Naive thymus-derived CD4-positive, alpha-beta T cell (primary cell): ENCODE measurements at regions not wholly inside any gene's neighbourhood (a gene's known extent, or its start where the extent isn't known, plus 50 kb on each side); places are given as distances from the start of the nearest gene placed in this dataset.

ENCODE experiments used
- ATAC-seq: fragments of 150-1000 bp; cut with Tn5 transposase; 2 replicates; pipeline ENCODE4 v1.10.0; 2021; ENCODE audit warnings: mild to moderate bottlenecking, moderate library complexity
- CTCF ChIA-PET: fragments of 350-600 bp; sonication (Branson Sonifier 250); formaldehyde crosslinking; loops from one replicate; lab custom pipeline; 2021; ENCODE audit warnings: antibody characterized with exemption; lab: Charles Lee
- POLR2A ChIA-PET: fragments of 350-600 bp; sonication (Branson Sonifier 250); formaldehyde crosslinking; loops from one replicate; lab custom pipeline; 2021; ENCODE audit warnings: antibody characterized with exemption, inconsistent platforms; lab: Charles Lee
- DNase-seq, 9 donors: peaks; one replicate each; pipeline versions ENCODE4 v3.0.0 to v3.0.0-alpha.2; 2020 to 2022; ENCODE audit warnings: mixed read lengths in 1 of 9
- H3K27ac ChIP-seq: one replicate; pipeline ENCODE4 v1.7.0; 2013; ENCODE audit warnings: mild to moderate bottlenecking, low read depth, low read length, moderate library complexity
- H3K27me3 ChIP-seq, 2 donors: one replicate each; pipeline ENCODE4 v1.7.0; 2013; ENCODE audit warnings: low read length in 2 of 2, mild to moderate bottlenecking in 2 of 2, moderate library complexity in 2 of 2; ENCODE audit not compliant: control insufficient read depth in 2 of 2, insufficient read depth in 2 of 2
- H3K36me3 ChIP-seq, 3 experiments: 1 replicate in 2 of 3; 2 replicates in 1 of 3; pipeline ENCODE4 v1.7.0; 2013; ENCODE audit warnings: low read length in 3 of 3, mild to moderate bottlenecking in 3 of 3, moderate library complexity in 1 of 3; ENCODE audit not compliant: insufficient read depth in 3 of 3, control insufficient read depth in 2 of 3
- H3K4me1 ChIP-seq, 2 donors: one replicate each; pipeline ENCODE4 v1.7.0; 2013; ENCODE audit warnings: low read length in 2 of 2, mild to moderate bottlenecking in 2 of 2, moderate library complexity in 1 of 2; ENCODE audit not compliant: control insufficient read depth in 2 of 2, insufficient read depth in 2 of 2
- H3K4me3 ChIP-seq: 2 replicates; pipeline ENCODE4 v1.7.0; 2013; ENCODE audit warnings: mild to moderate bottlenecking, low read length
- H3K9me3 ChIP-seq, 3 experiments: 1 replicate in 2 of 3; 2 replicates in 1 of 3; pipeline ENCODE4 v1.7.0; 2013; ENCODE audit warnings: low read length in 3 of 3; ENCODE audit not compliant: control insufficient read depth in 2 of 3
- H3K27ac Mint-ChIP-seq, 9 donors: one replicate each; pipeline ENCODE4 v1.8.0; 2020 to 2022; ENCODE audit warnings: mixed read lengths in 9 of 9, mild to moderate bottlenecking in 8 of 9, moderate library complexity in 5 of 9, inconsistent platforms in 2 of 9
- H3K27me3 Mint-ChIP-seq, 5 donors: one replicate each; pipeline ENCODE4 v1.8.0; 2021 to 2022; ENCODE audit warnings: mixed read lengths in 5 of 5, mild to moderate bottlenecking in 1 of 5
- H3K36me3 Mint-ChIP-seq, 5 donors: one replicate each; pipeline ENCODE4 v1.8.0; 2020 to 2022; ENCODE audit warnings: mixed read lengths in 5 of 5, mild to moderate bottlenecking in 3 of 5, inconsistent platforms in 1 of 5
- H3K4me1 Mint-ChIP-seq, 7 donors: one replicate each; pipeline ENCODE4 v1.8.0; 2020 to 2022; ENCODE audit warnings: mixed read lengths in 7 of 7, mild to moderate bottlenecking in 3 of 7, inconsistent platforms in 1 of 7
- H3K4me3 Mint-ChIP-seq, 10 donors: one replicate each; pipeline ENCODE4 v1.8.0; 2020 to 2022; ENCODE audit warnings: mild to moderate bottlenecking in 10 of 10, mixed read lengths in 10 of 10, moderate library complexity in 6 of 10, inconsistent platforms in 2 of 10
- H3K9me3 Mint-ChIP-seq, 11 donors: one replicate each; pipeline ENCODE4 v1.8.0; 2020 to 2022; ENCODE audit warnings: mixed read lengths in 11 of 11, mild to moderate bottlenecking in 4 of 11, inconsistent platforms in 1 of 11, moderate library complexity in 1 of 11
- intact Hi-C, 2 donors: fragments of 100-400 bp; cut with micrococcal nuclease; formaldehyde crosslinking; loops; one replicate each; pipeline ENCODE4 v1.15.1; 2023

DNA sequence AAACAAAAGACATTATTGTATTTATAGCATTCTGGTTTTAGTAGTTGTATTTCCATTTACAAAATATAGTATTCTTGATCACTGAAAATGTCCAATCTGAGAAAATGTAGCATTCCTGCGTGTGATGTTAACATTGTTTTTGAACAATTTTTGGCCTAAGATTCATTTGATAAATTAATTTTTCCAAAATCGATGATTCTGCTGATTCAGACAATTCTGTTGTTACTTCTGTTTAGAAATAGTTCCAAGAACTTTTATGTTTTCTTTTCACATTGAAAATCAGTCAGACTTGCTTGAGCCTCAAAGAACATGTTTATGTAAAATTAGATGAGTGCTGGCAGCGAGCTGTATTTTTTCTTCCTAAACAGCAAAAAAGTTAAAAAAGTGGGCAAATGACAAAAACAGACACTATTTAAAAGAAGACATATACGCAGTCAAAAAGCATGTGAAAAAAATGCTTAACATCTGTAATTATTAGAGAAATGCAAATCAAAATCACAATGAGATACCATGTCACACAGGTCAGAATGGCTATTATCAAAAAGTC is 804.5 kb upstream of the MIR17HG start:
- POLR2A ChIA-PET = no interaction called here
- H3K36me3 Mint-ChIP-seq = peaks cover 0 to 4% (median 0%) of the 10 kb centered on the region in 5 donors
- no peaks in the 10 kb centered on the region for H3K27me3 Mint-ChIP-seq
- intact Hi-C loops = no loop called here
- Histone ChIP-seq H3K9me3 (no peaks in the 10 kb centered on the region), H3K27ac (no peak overlapping the region), H3K4me3 (no peak overlapping the region), H3K4me1 (no peaks in the 10 kb centered on the region), H3K27me3 (no peaks in the 10 kb centered on the region), H3K36me3 (no peaks in the 10 kb centered on the region)
- no peak overlapping the region for H3K27ac Mint-ChIP-seq
- H3K9me3 Mint-ChIP-seq = peaks cover 3 to 39% (median 19%) of the 10 kb centered on the region in 11 donors
- H3K4me1 Mint-ChIP-seq = no peaks in the 10 kb centered on the region
- ATAC-seq = no peak
- DNase-seq = no peak
- no peak overlapping the region for H3K4me3 Mint-ChIP-seq
- CTCF ChIA-PET = no interaction called here

DNA sequence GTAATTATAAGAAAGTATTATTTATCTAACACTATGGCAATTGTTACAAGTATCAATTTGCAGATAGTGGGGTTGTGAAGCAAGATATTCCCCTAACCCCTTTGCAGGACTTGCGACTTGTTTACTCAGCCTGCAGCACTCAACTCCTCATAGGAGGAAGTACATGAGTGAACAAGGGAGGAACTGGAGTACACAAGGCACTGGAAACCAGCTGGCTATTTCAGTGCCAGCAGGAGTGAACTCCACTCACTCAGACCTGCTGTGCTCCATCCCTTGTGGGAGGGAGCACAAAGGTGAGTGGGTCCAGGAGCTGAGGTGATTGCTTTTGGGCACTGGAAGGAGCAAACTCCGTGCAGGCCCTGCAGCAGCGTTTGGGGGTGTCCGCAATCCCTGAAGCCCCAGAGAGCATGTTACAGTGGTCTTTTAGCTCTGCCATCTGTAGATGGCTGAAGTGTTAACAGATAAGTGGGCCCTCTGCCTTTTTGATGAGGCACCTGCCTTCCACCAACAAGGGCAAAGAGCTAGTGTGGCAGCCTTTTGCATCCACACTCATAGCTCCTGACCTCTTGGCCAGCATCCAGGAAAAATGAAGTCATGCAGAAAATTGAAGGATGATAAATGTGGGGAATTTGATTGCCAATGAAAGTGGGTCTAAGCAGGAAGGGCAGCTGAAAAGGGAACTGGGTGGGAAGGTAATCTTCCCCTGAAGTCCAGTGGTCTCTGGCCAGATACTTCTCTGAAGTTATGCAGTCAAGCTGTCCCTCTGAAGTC is 802.2 kb upstream of the MIR17HG start:
- no peaks in the 10 kb centered on the region for H3K36me3 ChIP-seq
- H3K4me1 ChIP-seq = no peaks in the 10 kb centered on the region
- Mint-ChIP-seq H3K27ac (no peak overlapping the region), H3K27me3 (no peaks in the 10 kb centered on the region), H3K9me3 (peaks cover 2 to 31% (median 19%) of the 10 kb centered on the region in 11 donors), H3K4me3 (no peak overlapping the region), H3K36me3 (peaks cover 0 to 6% (median 0%) of the 10 kb centered on the region in 5 donors), H3K4me1 (no peaks in the 10 kb centered on the region)
- no peak overlapping the region for H3K27ac ChIP-seq
- CTCF ChIA-PET = no interaction called here
- H3K9me3 ChIP-seq = no peaks in the 10 kb centered on the region
- no peaks in the 10 kb centered on the region for H3K27me3 ChIP-seq
- H3K4me3 ChIP-seq = no peak overlapping the region
- POLR2A ChIA-PET = no interaction called here
- intact Hi-C loops = no loop called here
- no peak for ATAC-seq
- DNase-seq = no peak

DNA sequence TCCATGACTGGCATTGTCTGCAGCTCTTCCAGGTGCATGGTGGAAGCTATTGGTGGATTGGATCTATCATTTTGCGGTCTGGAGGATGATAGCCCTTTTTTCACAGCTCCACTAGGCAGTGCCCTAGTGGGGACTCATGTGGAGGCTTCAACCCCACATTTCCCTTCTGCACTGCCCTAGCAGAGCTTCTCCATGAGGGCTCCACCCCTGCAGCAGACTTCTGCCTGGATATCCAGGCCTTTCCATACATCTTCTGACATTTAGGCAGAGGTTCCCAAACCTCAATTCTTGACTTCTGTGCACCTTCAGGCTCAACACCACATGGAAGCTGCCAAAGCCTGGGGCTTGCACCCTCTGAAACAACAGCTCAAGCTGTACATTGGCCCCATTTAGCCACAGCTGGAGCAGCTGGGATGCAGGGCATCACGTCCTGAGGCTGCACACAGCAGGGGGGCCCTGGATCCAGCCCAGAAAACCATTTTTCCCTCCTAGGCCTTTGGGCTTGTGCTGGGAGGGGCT is 800.2 kb upstream of the MIR17HG start:
- Histone ChIP-seq H3K36me3 (no peaks in the 10 kb centered on the region), H3K9me3 (no peaks in the 10 kb centered on the region), H3K4me1 (no peaks in the 10 kb centered on the region), H3K4me3 (no peak overlapping the region), H3K27ac (no peak overlapping the region), H3K27me3 (no peaks in the 10 kb centered on the region)
- ChIA-PET POLR2A (no interaction called here), CTCF (no interaction called here)
- H3K27me3 Mint-ChIP-seq = no peaks in the 10 kb centered on the region
- intact Hi-C loops = no loop called here
- DNase-seq (no peak), ATAC-seq (no peak)
- no peak overlapping the region for H3K4me3 Mint-ChIP-seq
- H3K4me1 Mint-ChIP-seq = no peaks in the 10 kb centered on the region
- H3K9me3 Mint-ChIP-seq = peaks cover 0 to 32% (median 16%) of the 10 kb centered on the region in 11 donors
- H3K27ac Mint-ChIP-seq = no peak overlapping the region
- peaks cover 0 to 6% (median 0%) of the 10 kb centered on the region in 5 donors for H3K36me3 Mint-ChIP-seq

DNA sequence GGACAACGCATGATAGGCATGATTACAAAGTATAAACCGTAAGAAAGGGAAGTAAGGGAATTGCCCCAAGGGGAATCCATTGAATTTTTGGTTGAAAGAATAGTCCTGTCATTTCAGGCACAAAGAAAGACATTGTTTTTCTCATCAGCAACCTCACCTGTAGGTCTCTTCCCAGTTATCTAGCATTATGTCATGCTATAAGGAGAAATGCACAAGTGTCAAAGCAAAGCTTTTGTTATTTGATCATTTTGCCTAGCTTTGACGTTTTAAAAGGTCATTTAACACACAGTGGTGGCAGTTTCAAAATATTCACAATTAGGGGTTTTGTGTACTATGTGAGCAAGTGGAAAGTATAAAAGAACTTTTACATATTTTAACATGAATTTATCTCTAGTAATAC is 796.2 kb upstream of the MIR17HG start:
- Mint-ChIP-seq H3K27me3 (no peaks in the 10 kb centered on the region), H3K4me1 (no peaks in the 10 kb centered on the region), H3K36me3 (peaks cover 0 to 6% (median 0%) of the 10 kb centered on the region in 5 donors), H3K27ac (no peak overlapping the region), H3K9me3 (peaks cover 1 to 28% (median 14%) of the 10 kb centered on the region in 11 donors), H3K4me3 (no peak overlapping the region)
- ChIA-PET CTCF (no interaction called here), POLR2A (no interaction called here)
- DNase-seq = no peak
- intact Hi-C loops = no loop called here
- Histone ChIP-seq H3K9me3 (no peaks in the 10 kb centered on the region), H3K27ac (no peak overlapping the region), H3K4me3 (no peak overlapping the region), H3K4me1 (no peaks in the 10 kb centered on the region), H3K36me3 (no peaks in the 10 kb centered on the region), H3K27me3 (no peaks in the 10 kb centered on the region)
- no peak for ATAC-seq

DNA sequence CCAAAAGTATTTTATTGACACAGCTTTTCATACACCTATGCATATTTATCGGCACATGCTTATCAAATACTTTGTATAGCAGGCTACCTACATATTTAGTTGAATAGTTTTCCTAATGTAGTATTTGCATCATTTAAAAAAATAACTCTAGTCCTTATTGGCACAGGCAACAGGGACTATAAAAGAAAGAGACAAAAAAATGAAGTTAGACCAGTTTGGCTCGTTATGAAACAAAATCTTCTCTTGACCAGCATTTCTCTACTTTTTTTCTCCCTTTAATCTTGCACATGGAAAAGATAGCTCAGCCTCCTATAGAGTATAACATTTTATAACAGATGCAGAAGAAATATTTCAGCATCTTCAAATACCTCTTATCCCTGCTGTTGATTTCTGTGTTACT is 794.8 kb upstream of the MIR17HG start:
- DNase-seq = no peak
- H3K4me1 Mint-ChIP-seq = no peaks in the 10 kb centered on the region
- Histone ChIP-seq H3K27ac (no peak overlapping the region), H3K9me3 (no peaks in the 10 kb centered on the region), H3K36me3 (no peaks in the 10 kb centered on the region), H3K4me1 (no peaks in the 10 kb centered on the region), H3K27me3 (no peaks in the 10 kb centered on the region), H3K4me3 (no peak overlapping the region)
- H3K36me3 Mint-ChIP-seq = peaks cover 0 to 6% (median 0%) of the 10 kb centered on the region in 5 donors
- peaks cover 3 to 25% (median 11%) of the 10 kb centered on the region in 11 donors for H3K9me3 Mint-ChIP-seq
- ATAC-seq = no peak
- ChIA-PET POLR2A (no interaction called here), CTCF (no interaction called here)
- intact Hi-C loops = no loop called here
- no peak overlapping the region for H3K4me3 Mint-ChIP-seq
- H3K27ac Mint-ChIP-seq = no peak overlapping the region
- no peaks in the 10 kb centered on the region for H3K27me3 Mint-ChIP-seq

DNA sequence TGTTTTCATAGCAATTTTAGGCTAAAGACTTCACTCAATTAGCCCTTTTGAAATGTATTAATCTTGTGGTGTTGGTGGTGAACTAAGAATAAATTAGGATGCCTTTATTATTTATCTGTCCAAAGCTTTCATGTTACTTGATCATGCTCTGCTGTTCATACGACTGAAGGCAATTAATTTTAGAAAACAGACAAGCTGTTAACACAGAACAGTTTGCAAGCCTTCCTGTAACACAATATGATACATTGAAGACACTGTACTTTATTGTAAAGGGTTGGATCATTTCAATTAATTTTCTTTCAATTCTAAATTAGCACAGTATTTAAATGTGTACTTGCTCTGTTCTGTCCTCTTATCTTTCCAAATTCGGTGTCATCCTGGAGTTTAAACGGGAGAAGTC is 794.3 kb upstream of the MIR17HG start:
- no peaks in the 10 kb centered on the region for H3K9me3 ChIP-seq
- Mint-ChIP-seq H3K9me3 (peaks cover 4 to 25% (median 8%) of the 10 kb centered on the region in 11 donors), H3K36me3 (peaks cover 0 to 2% (median 0%) of the 10 kb centered on the region in 5 donors), H3K4me1 (no peaks in the 10 kb centered on the region), H3K27ac (no peak overlapping the region), H3K4me3 (no peak overlapping the region), H3K27me3 (no peaks in the 10 kb centered on the region)
- ChIA-PET POLR2A (no interaction called here), CTCF (no interaction called here)
- H3K36me3 ChIP-seq = no peaks in the 10 kb centered on the region
- H3K4me1 ChIP-seq = no peaks in the 10 kb centered on the region
- no peak overlapping the region for H3K4me3 ChIP-seq
- no peaks in the 10 kb centered on the region for H3K27me3 ChIP-seq
- intact Hi-C loops = no loop called here
- no peak overlapping the region for H3K27ac ChIP-seq
- no peak for DNase-seq
- no peak for ATAC-seq

DNA sequence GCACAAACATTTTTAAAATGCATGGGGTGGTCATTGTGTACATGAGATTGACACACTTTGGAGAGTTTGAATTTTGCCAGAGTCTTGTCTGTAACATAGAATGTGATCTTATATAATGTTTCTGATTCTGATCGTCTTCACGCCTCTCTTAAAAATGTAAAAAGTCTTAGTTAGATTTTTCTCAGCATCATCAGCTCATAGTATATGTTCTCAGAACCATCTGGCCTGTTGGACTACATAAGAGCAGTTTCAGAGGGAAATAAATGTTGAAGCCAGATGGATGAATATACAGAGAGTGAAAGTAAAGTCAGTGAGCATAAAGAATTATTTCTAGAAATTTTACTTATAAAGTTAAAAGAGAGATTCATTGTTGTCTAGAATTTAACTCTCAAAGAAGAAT is 789.9 kb upstream of the MIR17HG start:
- ChIA-PET POLR2A (no interaction called here), CTCF (no interaction called here)
- Mint-ChIP-seq H3K9me3 (peaks cover 0 to 31% (median 7%) of the 10 kb centered on the region in 11 donors), H3K4me1 (no peaks in the 10 kb centered on the region), H3K27ac (no peak overlapping the region), H3K27me3 (no peaks in the 10 kb centered on the region), H3K36me3 (no peaks in the 10 kb centered on the region), H3K4me3 (no peak overlapping the region)
- ATAC-seq (no peak), DNase-seq (no peak)
- no peaks in the 10 kb centered on the region for H3K27me3 ChIP-seq
- H3K36me3 ChIP-seq = no peaks in the 10 kb centered on the region
- H3K27ac ChIP-seq = no peak overlapping the region
- no peak overlapping the region for H3K4me3 ChIP-seq
- no peaks in the 10 kb centered on the region for H3K9me3 ChIP-seq
- H3K4me1 ChIP-seq = no peaks in the 10 kb centered on the region
- intact Hi-C loops = no loop called here
